HCT116 (cell line): ENCODE measurements at regions not wholly inside any gene's neighbourhood (a gene's known extent, or its start where the extent isn't known, plus 50 kb on each side); places are given as distances from the start of the nearest gene placed in this dataset.

Experiments used
- ATAC-seq: fragments of 200-7000 bp; cut with Tn5 transposase; 2 replicates; pipeline ENCODE4 v1.9.1; 2020; ENCODE audit warnings: mild to moderate bottlenecking, moderate library complexity
- BruUV-seq: library from RNA; stranded (reverse); fragments of 400-500 nt; replicated peaks from 2 replicates; lab custom pipeline; 2021; lab: Mats Ljungman, UMichigan
- CTCF ChIA-PET: fragments of 300-600 bp; sonication (Branson Sonifier 250); formaldehyde crosslinking; loops from one replicate; lab custom pipeline; 2021; ENCODE audit warnings: antibody characterized with exemption; lab: Charles Lee
- POLR2A ChIA-PET: fragments of 300-600, 350-600 bp; sonication (Branson Sonifier 250); formaldehyde crosslinking; loops from one replicate; lab custom pipeline; 2021; ENCODE audit warnings: antibody characterized with exemption; lab: Charles Lee
- RAD21 ChIA-PET, 2 experiments: fragments of 300-600 bp; sonication (Branson Sonifier 250); formaldehyde crosslinking; loops; one replicate each; lab custom pipeline; 2023; ENCODE audit warnings: low total read pairs in 2 of 2; ENCODE audit not compliant: uncharacterized antibody in 2 of 2, unreplicated experiment in 2 of 2, low non-redundant PET in 1 of 2; lab: Charles Lee
- DNase-seq: peaks from one replicate; pipeline ENCODE4 v3.0.0-alpha.2; 2010; ENCODE audit warnings: low read depth, low spot score
- H2AFZ ChIP-seq: fragments of 200-600 bp; shearing (Covaris generic), sonication (generic); 2 replicates; pipeline ENCODE4 v1.6.1; 2017; ENCODE audit warnings: low read depth, mixed run types, mixed read lengths, antibody characterized with exemption, low read length; ENCODE audit not compliant: poor library complexity, severe bottlenecking
- H3K27ac ChIP-seq: 2 replicates; pipeline ENCODE4 v1.5.1; 2012; ENCODE audit warnings: low read depth, low read length
- H3K27me3 ChIP-seq: fragments of 200-600 bp; sonication (generic); 2 replicates; pipeline ENCODE4 v1.6.1; 2016; ENCODE audit warnings: mixed run types, low read length, mixed read lengths; ENCODE audit not compliant: insufficient read depth
- H3K36me3 ChIP-seq, 2 experiments: fragments of 200-500 bp in 1 of 2; fragments of 200-600 bp in 1 of 2; sonication (Bioruptor generic) in 1 of 2; sonication (generic) in 1 of 2; 2 replicates each; pipeline versions ENCODE4 v1.5.1 to v1.6.1; 2014 to 2016; ENCODE audit warnings: low read length in 2 of 2, inconsistent platforms in 1 of 2, mixed read lengths in 1 of 2, mixed run types in 1 of 2; ENCODE audit not compliant: insufficient read depth in 2 of 2, control insufficient read depth in 1 of 2
- H3K4me1 ChIP-seq, 2 experiments: fragments of 200-600 bp in 1 of 2; sonication (generic) in 1 of 2; 2 replicates each; pipeline versions ENCODE4 v1.5.1 to v1.6.1; 2012 to 2017; ENCODE audit warnings: low read length in 2 of 2, inconsistent platforms in 1 of 2, mild to moderate bottlenecking in 1 of 2, mixed read lengths in 1 of 2, mixed run types in 1 of 2, moderate library complexity in 1 of 2; ENCODE audit not compliant: insufficient read depth in 2 of 2, control insufficient read depth in 1 of 2
- H3K4me2 ChIP-seq: fragments of 200-600 bp; sonication (generic); 2 replicates; pipeline ENCODE4 v1.6.1; 2017; ENCODE audit warnings: mixed run types, low read length, mixed read lengths
- H3K4me3 ChIP-seq, 2 experiments: fragments of 200-600 bp in 1 of 2; sonication (generic) in 1 of 2; replicated peaks in 1 of 2; 2 replicates each; pipeline ENCODE4 v1.5.1; 2011 to 2016; ENCODE audit warnings: low read length in 2 of 2, control low read depth in 1 of 2, low read depth in 1 of 2, mild to moderate bottlenecking in 1 of 2, mixed read lengths in 1 of 2, mixed run types in 1 of 2
- H3K79me2 ChIP-seq: fragments of 200-600 bp; sonication (generic); 2 replicates; pipeline ENCODE4 v1.6.1; 2017; ENCODE audit warnings: mild to moderate bottlenecking, mixed run types, low read length, moderate library complexity, mixed read lengths; ENCODE audit not compliant: insufficient read depth
- H3K9ac ChIP-seq: fragments of 200-600 bp; sonication (generic); 2 replicates; pipeline ENCODE4 v1.6.1; 2016; ENCODE audit warnings: low read length, mixed read lengths
- H3K9me2 ChIP-seq: fragments of 200-600 bp; sonication (generic), shearing (Covaris generic); 2 replicates; pipeline ENCODE4 v1.6.1; 2017; ENCODE audit warnings: mixed run types, mild to moderate bottlenecking, moderate library complexity; ENCODE audit not compliant: insufficient read depth
- H3K9me3 ChIP-seq, 2 experiments: fragments of 200-500 bp in 1 of 2; fragments of 200-600 bp in 1 of 2; sonication (Bioruptor generic) in 1 of 2; sonication (generic) in 1 of 2; 2 replicates each; pipeline ENCODE4 v1.6.1; 2014 to 2017; ENCODE audit warnings: low read length in 2 of 2, mixed read lengths in 2 of 2, inconsistent platforms in 1 of 2, low read depth in 1 of 2, mild to moderate bottlenecking in 1 of 2, mixed run types in 1 of 2, moderate library complexity in 1 of 2; ENCODE audit not compliant: control insufficient read depth in 1 of 2, insufficient read depth in 1 of 2
- H4K20me1 ChIP-seq: fragments of 200-600 bp; sonication (generic), shearing (Covaris generic); 2 replicates; pipeline ENCODE4 v1.6.1; 2017; ENCODE audit warnings: mixed run types, mild to moderate bottlenecking, moderate library complexity; ENCODE audit not compliant: insufficient read depth
- CEBPB ChIP-seq: IDR thresholded peaks from 2 replicates; pipeline ENCODE4 v1.6.1; 2012; ENCODE audit warnings: low read depth
- ELF1 ChIP-seq: IDR thresholded peaks from 2 replicates; pipeline ENCODE4 v1.6.1; 2012; ENCODE audit warnings: low read depth, borderline replicate concordance
- EZH2phosphoT487 ChIP-seq: fragments of 200-600 bp; IDR thresholded peaks from 2 replicates; pipeline ENCODE4 v1.6.1; 2018; ENCODE audit warnings: antibody characterized with exemption, borderline replicate concordance
- RAD21 ChIP-seq: IDR thresholded peaks from 2 replicates; pipeline ENCODE4 v1.6.1; 2012; ENCODE audit warnings: low read depth, mild to moderate bottlenecking
- SIN3A ChIP-seq: IDR thresholded peaks from 2 replicates; pipeline ENCODE4 v1.6.1; 2012; ENCODE audit warnings: low read depth
- SP1 ChIP-seq: IDR thresholded peaks from 2 replicates; pipeline ENCODE4 v1.6.1; 2012; ENCODE audit warnings: low read depth
- SRF ChIP-seq: IDR thresholded peaks from 2 replicates; pipeline ENCODE4 v1.6.1; 2012; ENCODE audit warnings: low read depth
- TCF7L2 ChIP-seq: IDR thresholded peaks from 2 replicates; pipeline ENCODE4 v1.7.0; 2011; ENCODE audit warnings: borderline replicate concordance, inconsistent platforms; ENCODE audit not compliant: insufficient read depth, insufficient read length; ENCODE audit errors: extremely low read depth
- YY1 ChIP-seq: IDR thresholded peaks from 2 replicates; pipeline ENCODE4 v1.6.1; 2011; ENCODE audit warnings: low read length, low read depth, moderate library complexity, mild to moderate bottlenecking; ENCODE audit not compliant: insufficient replicate concordance; ENCODE audit errors: extremely low read depth
- ZFX ChIP-seq: fragments of 450-650 bp; IDR thresholded peaks from 2 replicates; pipeline ENCODE4 v1.6.1; 2017
- ZNF274 ChIP-seq: fragments of 200-500 bp; sonication (Bioruptor generic); IDR thresholded peaks from 2 replicates; pipeline ENCODE4 v1.6.1; 2014; ENCODE audit warnings: mild to moderate bottlenecking, low read depth, low read length, inconsistent platforms
- intact Hi-C: fragments of 100-400 bp; cut with micrococcal nuclease; formaldehyde crosslinking; loops from 2 replicates; pipeline ENCODE4 v1.10.0; 2022
- TF ChIP-seq, protein P1 (sequence below), 3 experiments: fragments of 200-600 bp in 1 of 3; sonication (generic) in 1 of 3; IDR thresholded peaks in 2 of 3; conservative IDR thresholded peaks in 1 of 3; 2 replicates each; pipeline ENCODE4 v1.5.1; 2012 to 2017; ENCODE audit warnings: low read depth in 2 of 3, low read length in 2 of 3, antibody characterized with exemption in 1 of 3, borderline replicate concordance in 1 of 3, control low read depth in 1 of 3, mild to moderate bottlenecking in 1 of 3, mixed read lengths in 1 of 3, mixed run types in 1 of 3, moderate library complexity in 1 of 3; ENCODE audit not compliant: insufficient read depth in 1 of 3
- TF ChIP-seq, protein P2 (sequence below): IDR thresholded peaks from 2 replicates; pipeline ENCODE4 v1.6.1; 2012

DNA sequence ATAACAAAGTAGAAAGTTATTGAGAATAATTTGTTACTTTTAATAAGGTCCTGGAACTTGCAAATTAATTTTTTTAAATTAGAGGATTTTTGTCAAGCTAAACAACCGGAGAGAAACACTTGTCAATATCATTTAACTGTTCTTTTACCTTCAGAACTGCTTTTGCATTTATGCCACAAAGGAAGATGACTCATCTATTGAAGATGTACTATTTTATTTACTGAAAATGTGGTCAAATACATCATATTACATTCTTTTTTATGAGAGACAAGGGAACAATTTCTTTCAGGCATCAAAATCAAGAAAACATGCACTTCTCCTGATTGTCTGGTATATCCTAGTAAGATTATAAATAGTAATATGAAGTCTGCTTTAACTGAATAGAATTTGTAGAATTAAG, 558.2 kb upstream of the PRMT6 start (continued):
- TF ChIP-seq CEBPB (no peak), YY1 (no peak), TCF7L2 (no peak), SP1 (no peak)

DNA sequence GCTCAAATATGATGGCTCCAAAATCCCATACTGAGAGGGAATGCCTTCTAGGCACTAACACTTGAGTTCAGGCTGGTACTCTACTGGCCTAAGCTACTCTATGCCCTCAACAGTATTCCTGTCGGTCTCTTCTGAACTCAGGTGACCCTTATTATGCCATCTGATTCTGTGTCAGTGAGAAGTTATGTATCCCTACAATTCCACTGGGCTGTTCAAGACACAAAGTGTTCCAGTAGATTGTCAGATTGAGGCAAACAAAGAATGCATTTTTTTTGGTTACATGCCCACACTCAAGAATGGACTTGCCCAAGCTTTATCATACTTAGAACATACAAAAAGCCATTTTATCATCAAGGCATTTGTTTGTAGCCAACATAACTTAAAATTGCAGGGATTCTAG, 553.8 kb upstream of the PRMT6 start:
- H3K27ac ChIP-seq = no peak overlapping the region
- no peaks in the 10 kb centered on the region for H3K4me1 ChIP-seq
- H3K9me2 ChIP-seq = no peaks in the 10 kb centered on the region
- POLR2A ChIA-PET = no interaction called here
- H4K20me1 ChIP-seq = no peaks in the 10 kb centered on the region
- intact Hi-C loops = no loop called here
- BruUV-seq = no TSS peak
- H3K9ac ChIP-seq = no peak overlapping the region
- no peak overlapping the region for H3K4me3 ChIP-seq
- H3K27me3 ChIP-seq = no peaks in the 10 kb centered on the region
- H3K79me2 ChIP-seq = no peaks in the 10 kb centered on the region
- no peak overlapping the region for H2AFZ ChIP-seq
- H3K9me3 ChIP-seq = peaks cover 6 to 14% of the 10 kb centered on the region in 2 experiments; a peak in 2 of 4 replicates
- RAD21 ChIA-PET = no interaction called here
- TF ChIP-seq TCF7L2 (no peak), SP1 (no peak), ELF1 (no peak), SRF (no peak), ZNF274 (no peak), RAD21 (no peak), ZFX (no peak), SIN3A (no peak), EZH2phosphoT487 (no peak)
- TF ChIP-seq, protein P1, sequence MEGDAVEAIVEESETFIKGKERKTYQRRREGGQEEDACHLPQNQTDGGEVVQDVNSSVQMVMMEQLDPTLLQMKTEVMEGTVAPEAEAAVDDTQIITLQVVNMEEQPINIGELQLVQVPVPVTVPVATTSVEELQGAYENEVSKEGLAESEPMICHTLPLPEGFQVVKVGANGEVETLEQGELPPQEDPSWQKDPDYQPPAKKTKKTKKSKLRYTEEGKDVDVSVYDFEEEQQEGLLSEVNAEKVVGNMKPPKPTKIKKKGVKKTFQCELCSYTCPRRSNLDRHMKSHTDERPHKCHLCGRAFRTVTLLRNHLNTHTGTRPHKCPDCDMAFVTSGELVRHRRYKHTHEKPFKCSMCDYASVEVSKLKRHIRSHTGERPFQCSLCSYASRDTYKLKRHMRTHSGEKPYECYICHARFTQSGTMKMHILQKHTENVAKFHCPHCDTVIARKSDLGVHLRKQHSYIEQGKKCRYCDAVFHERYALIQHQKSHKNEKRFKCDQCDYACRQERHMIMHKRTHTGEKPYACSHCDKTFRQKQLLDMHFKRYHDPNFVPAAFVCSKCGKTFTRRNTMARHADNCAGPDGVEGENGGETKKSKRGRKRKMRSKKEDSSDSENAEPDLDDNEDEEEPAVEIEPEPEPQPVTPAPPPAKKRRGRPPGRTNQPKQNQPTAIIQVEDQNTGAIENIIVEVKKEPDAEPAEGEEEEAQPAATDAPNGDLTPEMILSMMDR (IDR thresholded peaks at IDR 0.05 in 2 of 3, conservative IDR thresholded peaks at IDR 0.05 in 1 of 3; ENCODE audit: borderline replicate concordance in 1 of 3, insufficient read depth in 1 of 3, low read depth in 2 of 3, low read length in 2 of 3) = no peak
- TF ChIP-seq, protein P2, sequence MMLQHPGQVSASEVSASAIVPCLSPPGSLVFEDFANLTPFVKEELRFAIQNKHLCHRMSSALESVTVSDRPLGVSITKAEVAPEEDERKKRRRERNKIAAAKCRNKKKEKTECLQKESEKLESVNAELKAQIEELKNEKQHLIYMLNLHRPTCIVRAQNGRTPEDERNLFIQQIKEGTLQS = no peak
- no peak overlapping the region for H3K4me2 ChIP-seq
- CTCF ChIA-PET = no interaction called here
- no peak for DNase-seq
- H3K36me3 ChIP-seq = no peaks in the 10 kb centered on the region
- no peak for ATAC-seq
